ENCODE measurements at regions not wholly inside any gene's neighbourhood (a gene's known extent, or its start where the extent isn't known, plus 50 kb on each side); places are given as distances from the start of the nearest gene placed in this dataset.

- no peaks in the 10 kb centered on the region for H3K36me3 ChIP-seq (ENCODE audit: control insufficient read depth, insufficient read depth, low read length)
- H3K56ac ChIP-seq (ENCODE audit: extremely low read depth, insufficient read depth, low read length), result no peak overlapping the region
- ChIA-PET POLR2A (ENCODE audit: unreplicated experiment) (no interaction called here), CTCF (no interaction called here)
- H4K5ac ChIP-seq (ENCODE audit: low read depth, low read length), result no peak overlapping the region
- WGBS, 2 experiments (ENCODE audit: extremely low coverage in 2 of 2, insufficient read length in 1 of 2), result no CpG with 5 or more reads among the region's 3 CpGs
- in situ Hi-C loops (cut with MboI; ENCODE audit: low sequenced_read_pairs) (no loop called here), dilution Hi-C loops (cut with HindIII; ENCODE audit: low sequenced_read_pairs, unreplicated experiment) (no loop called here), intact Hi-C loops (cut with micrococcal nuclease) (loop anchor here (10.0 kb wide), 1 partner anchor 318 kb away; the partner anchor contains the start of gene HTR2A)
- no peak overlapping the region for H3K18ac ChIP-seq (ENCODE audit: low read depth, low read length)
- H3K9me3 ChIP-seq (ENCODE audit: control insufficient read depth, insufficient read depth, low read length), result no peaks in the 10 kb centered on the region
- no peak overlapping the region for H3K4ac ChIP-seq (ENCODE audit: low read depth, low read length)
- H2BK15ac ChIP-seq (ENCODE audit: low read depth, low read length), result no peak overlapping the region
- H2BK120ac ChIP-seq (ENCODE audit: low read depth, low read length), result peak overlapping the region; percentile 76; the same call in 1 of the 2 replicates
- H2AK9ac ChIP-seq (replicated peaks; ENCODE audit: low read depth, low read length, poor library complexity), result no peak overlapping the region
- no peaks in the 10 kb centered on the region for H3K9me1 ChIP-seq (ENCODE audit: insufficient read depth, low read length)
- no peaks in the 10 kb centered on the region for H3K79me1 ChIP-seq (ENCODE audit: low read depth in 1 of 2, low read length in 2 of 2)
- no peak overlapping the region for H3K4me2 ChIP-seq (ENCODE audit: low read depth, low read length)
- H3K14ac ChIP-seq (replicated peaks; ENCODE audit: low read depth, low read length), result no peak overlapping the region
- no TSS peak for BruUV-seq (replicated peaks)
- no peak overlapping the region for H3K4me3 ChIP-seq (ENCODE audit: insufficient read depth, low read depth, low read length)
- ATAC-seq (ENCODE audit: low read depth), result no peak
- peak; percentile 16 for DNase-seq
- H4K20me1 ChIP-seq (ENCODE audit: insufficient read depth, low read length), result no peaks in the 10 kb centered on the region
- H4K8ac ChIP-seq (ENCODE audit: low read depth in 2 of 2, low read length in 2 of 2), result no peak overlapping the region
- H2BK5ac ChIP-seq (ENCODE audit: low read depth, low read length, poor library complexity, severe bottlenecking), result no peak overlapping the region
- H2AK5ac ChIP-seq (ENCODE audit: low read depth, low read length), result no peak overlapping the region
- no peak overlapping the region for H3K27ac ChIP-seq (ENCODE audit: insufficient read depth, low read length)
- H3K4me1 ChIP-seq (ENCODE audit: control insufficient read depth, insufficient read depth, low read length), result peaks cover 2% of the 10 kb centered on the region; the same call in 1 of the 2 replicates
- no peak overlapping the region for H2AFZ ChIP-seq (replicated peaks; ENCODE audit: low read length, poor library complexity)
- no peak overlapping the region for H4K91ac ChIP-seq (ENCODE audit: insufficient read depth, low read depth, low read length)
- H3K23ac ChIP-seq (ENCODE audit: low read depth, low read length), result no peak overlapping the region
- TF ChIP-seq MAFK (IDR thresholded peaks at IDR 0.05; ENCODE audit: low read depth, low read length), result no peak
- TF ChIP-seq POLR2A (IDR thresholded peaks at IDR 0.05; ENCODE audit: low read depth, low read length), result no peak
- TF ChIP-seq RFX5 (IDR thresholded peaks at IDR 0.05; ENCODE audit: low read depth, low read length), result no peak
- no peak for TF ChIP-seq USF2 (IDR thresholded peaks at IDR 0.05; ENCODE audit: low read depth, low read length)
- TF ChIP-seq CTCF (conservative IDR thresholded peaks at IDR 0.05; ENCODE audit: low read depth, low read length), result no peak
- TF ChIP-seq RCOR1 (IDR thresholded peaks at IDR 0.05; ENCODE audit: insufficient replicate concordance, low read length), result no peak
- TF ChIP-seq MAZ (IDR thresholded peaks at IDR 0.05; ENCODE audit: borderline replicate concordance, low read depth, low read length), result no peak
- TF ChIP-seq BHLHE40 (IDR thresholded peaks at IDR 0.05; ENCODE audit: low read depth, low read length), result no peak
- TF ChIP-seq CEBPB (IDR thresholded peaks at IDR 0.05; ENCODE audit: low read depth, low read length), result no peak
- TF ChIP-seq MXI1 (IDR thresholded peaks at IDR 0.05; ENCODE audit: borderline replicate concordance, low read depth, low read length), result no peak
- TF ChIP-seq ELK1 (IDR thresholded peaks at IDR 0.05; ENCODE audit: borderline replicate concordance, low read depth, low read length), result no peak
- no peak for TF ChIP-seq RAD21 (IDR thresholded peaks at IDR 0.05; ENCODE audit: low read length)
- TF ChIP-seq NFE2L2 (IDR thresholded peaks at IDR 0.05; ENCODE audit: low read depth, low read length), result no peak
- no peak overlapping the region for H3K9ac ChIP-seq (ENCODE audit: low read depth, low read length)
- no peak overlapping the region; the same call in 1 of the 2 replicates for H2BK20ac ChIP-seq (ENCODE audit: low read depth, low read length)
- H3K27me3 ChIP-seq (ENCODE audit: control insufficient read depth, insufficient read depth, low read length), result no peaks in the 10 kb centered on the region
Measured at GRCh38 chr13:47213047-47213446, 316.2 kb upstream of the HTR2A start.
